CD4-positive, alpha-beta memory T cell (primary cell): ENCODE measurements at regions not wholly inside any gene's neighbourhood (a gene's known extent, or its start where the extent isn't known, plus 50 kb on each side); places are given as distances from the start of the nearest gene placed in this dataset.

Experiments used
- CTCF ChIA-PET: fragments of 350-600 bp; sonication (Branson Sonifier 250); formaldehyde crosslinking; loops from one replicate; lab custom pipeline; 2021; ENCODE audit warnings: inconsistent platforms; ENCODE audit not compliant: partially characterized antibody; lab: Charles Lee
- POLR2A ChIA-PET: fragments of 350-600 bp; sonication (Branson Sonifier 250); formaldehyde crosslinking; loops from one replicate; lab custom pipeline; 2021; ENCODE audit not compliant: partially characterized antibody; lab: Charles Lee
- DNase-seq, 5 donors: peaks; one replicate each; pipeline versions ENCODE4 v3.0.0 to v3.0.0-alpha.2; 2020 to 2022; ENCODE audit warnings: mixed read lengths in 1 of 5
- H3K27ac ChIP-seq: one replicate; pipeline ENCODE4 v1.7.0; 2013; ENCODE audit warnings: low read depth, low read length
- H3K27me3 ChIP-seq: 2 replicates; pipeline ENCODE4 v1.7.0; 2013; ENCODE audit warnings: mild to moderate bottlenecking, low read length, moderate library complexity; ENCODE audit not compliant: insufficient read depth
- H3K36me3 ChIP-seq: 2 replicates; pipeline ENCODE4 v1.7.0; 2013; ENCODE audit warnings: mild to moderate bottlenecking, low read length, moderate library complexity; ENCODE audit not compliant: insufficient read depth
- H3K4me1 ChIP-seq: 2 replicates; pipeline ENCODE4 v1.7.0; 2013; ENCODE audit warnings: mild to moderate bottlenecking, low read length, moderate library complexity; ENCODE audit not compliant: insufficient read depth
- H3K4me3 ChIP-seq, 2 donors: one replicate each; pipeline ENCODE4 v1.7.0; 2013; ENCODE audit warnings: low read length in 2 of 2, mild to moderate bottlenecking in 1 of 2
- H3K9me3 ChIP-seq, 2 donors: one replicate each; pipeline ENCODE4 v1.7.0; 2013; ENCODE audit warnings: low read length in 2 of 2, control low read depth in 1 of 2; ENCODE audit not compliant: control insufficient read depth in 1 of 2
- H3K27ac Mint-ChIP-seq, 7 donors: one replicate each; pipeline ENCODE4 v1.8.0; 2020 to 2021; ENCODE audit warnings: mixed read lengths in 7 of 7, mild to moderate bottlenecking in 6 of 7, inconsistent platforms in 3 of 7, moderate library complexity in 3 of 7
- H3K27me3 Mint-ChIP-seq, 2 donors: one replicate each; pipeline ENCODE4 v1.8.0; 2020 to 2021; ENCODE audit warnings: mixed read lengths in 2 of 2
- H3K36me3 Mint-ChIP-seq, 2 donors: one replicate each; pipeline ENCODE4 v1.8.0; 2020 to 2021; ENCODE audit warnings: mixed read lengths in 2 of 2, inconsistent platforms in 1 of 2, mild to moderate bottlenecking in 1 of 2
- H3K4me1 Mint-ChIP-seq, 4 donors: one replicate each; pipeline ENCODE4 v1.8.0; 2020 to 2021; ENCODE audit warnings: mixed read lengths in 4 of 4, mild to moderate bottlenecking in 1 of 4
- H3K4me3 Mint-ChIP-seq, 8 donors: one replicate each; pipeline ENCODE4 v1.8.0; 2020 to 2021; ENCODE audit warnings: mixed read lengths in 8 of 8, mild to moderate bottlenecking in 7 of 8, moderate library complexity in 6 of 8, inconsistent platforms in 3 of 8
- H3K9me3 Mint-ChIP-seq, 8 donors: one replicate each; pipeline ENCODE4 v1.8.0; 2020 to 2021; ENCODE audit warnings: mixed read lengths in 8 of 8, mild to moderate bottlenecking in 5 of 8, inconsistent platforms in 3 of 8, moderate library complexity in 1 of 8
- intact Hi-C: fragments of 100-400 bp; cut with micrococcal nuclease; formaldehyde crosslinking; loops from one replicate; pipeline ENCODE4 v1.15.1; 2023

DNA sequence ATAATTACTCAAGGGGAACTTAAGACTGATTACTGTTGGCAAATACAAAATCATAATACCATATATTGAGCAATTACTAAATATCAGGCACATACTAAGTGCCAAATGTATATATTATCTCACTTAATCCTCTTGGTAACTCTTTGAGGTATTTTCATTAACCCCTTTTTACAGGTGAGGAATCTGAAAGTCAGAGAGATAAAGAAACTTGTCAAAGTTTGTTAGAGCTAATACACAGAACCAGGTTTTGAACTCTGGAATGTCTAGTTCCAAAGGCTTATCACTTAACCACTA lies 80.3 kb downstream of the LLPH start:
- H3K4me1 ChIP-seq = no peaks in the 10 kb centered on the region
- no peak overlapping the region for H3K4me3 ChIP-seq
- H3K27me3 Mint-ChIP-seq = peaks cover 1 to 8% of the 10 kb centered on the region in 2 donors
- peaks cover 0 to 2% (median 0%) of the 10 kb centered on the region in 8 donors for H3K9me3 Mint-ChIP-seq
- no peaks in the 10 kb centered on the region for H3K9me3 ChIP-seq
- intact Hi-C loops = no loop called here
- H3K4me1 Mint-ChIP-seq = no peaks in the 10 kb centered on the region
- no peak overlapping the region for H3K4me3 Mint-ChIP-seq
- DNase-seq = no peak
- ChIA-PET CTCF (no interaction called here), POLR2A (no interaction called here)
- no peaks in the 10 kb centered on the region for H3K36me3 Mint-ChIP-seq
- H3K27ac Mint-ChIP-seq = no peak overlapping the region
- H3K36me3 ChIP-seq = no peaks in the 10 kb centered on the region
- no peaks in the 10 kb centered on the region for H3K27me3 ChIP-seq
- H3K27ac ChIP-seq = no peak overlapping the region

DNA sequence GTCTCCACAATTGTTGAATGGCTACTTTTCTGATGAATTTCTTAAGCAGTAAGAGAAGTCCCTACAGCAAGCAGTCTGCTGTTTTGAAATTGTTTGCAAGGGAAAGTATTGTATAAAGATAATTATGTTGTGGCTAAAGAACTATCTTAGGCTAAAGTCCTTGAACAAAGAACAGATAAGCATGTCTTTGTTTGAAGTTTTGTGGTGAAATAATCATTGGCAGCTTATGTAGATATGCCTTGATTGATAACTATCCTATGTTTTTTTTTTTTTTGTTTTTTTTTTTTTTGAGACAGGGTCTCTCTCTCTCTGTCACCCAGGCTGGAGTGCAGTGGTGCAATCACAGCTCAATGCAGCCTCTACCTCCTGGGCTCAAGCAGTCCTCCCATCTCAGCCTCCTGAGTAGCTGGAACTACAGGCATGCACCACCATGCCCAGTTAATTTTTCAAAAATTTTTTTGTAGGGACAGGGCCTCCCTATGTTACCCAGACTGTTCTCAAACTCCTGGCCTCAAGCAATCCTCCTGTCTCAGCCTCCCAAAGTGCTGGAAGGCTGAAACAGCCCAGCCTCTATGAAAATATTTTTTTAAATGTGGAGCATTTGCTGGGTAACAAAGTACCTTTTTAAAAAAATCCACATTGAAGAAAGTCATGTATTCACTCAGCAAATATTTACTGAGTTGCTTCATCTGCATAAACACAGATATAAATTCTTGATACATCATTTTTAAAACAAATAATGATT lies 80.8 kb downstream of the LLPH start:
- Mint-ChIP-seq H3K36me3 (no peaks in the 10 kb centered on the region), H3K4me3 (no peak overlapping the region), H3K4me1 (no peaks in the 10 kb centered on the region), H3K9me3 (peaks cover 0 to 2% (median 0%) of the 10 kb centered on the region in 8 donors), H3K27ac (no peak overlapping the region), H3K27me3 (peaks cover 1 to 8% of the 10 kb centered on the region in 2 donors)
- Histone ChIP-seq H3K4me3 (no peak overlapping the region), H3K36me3 (no peaks in the 10 kb centered on the region), H3K27ac (no peak overlapping the region), H3K9me3 (no peaks in the 10 kb centered on the region), H3K27me3 (no peaks in the 10 kb centered on the region), H3K4me1 (no peaks in the 10 kb centered on the region)
- ChIA-PET POLR2A (no interaction called here), CTCF (no interaction called here)
- no peak for DNase-seq
- intact Hi-C loops = no loop called here

DNA sequence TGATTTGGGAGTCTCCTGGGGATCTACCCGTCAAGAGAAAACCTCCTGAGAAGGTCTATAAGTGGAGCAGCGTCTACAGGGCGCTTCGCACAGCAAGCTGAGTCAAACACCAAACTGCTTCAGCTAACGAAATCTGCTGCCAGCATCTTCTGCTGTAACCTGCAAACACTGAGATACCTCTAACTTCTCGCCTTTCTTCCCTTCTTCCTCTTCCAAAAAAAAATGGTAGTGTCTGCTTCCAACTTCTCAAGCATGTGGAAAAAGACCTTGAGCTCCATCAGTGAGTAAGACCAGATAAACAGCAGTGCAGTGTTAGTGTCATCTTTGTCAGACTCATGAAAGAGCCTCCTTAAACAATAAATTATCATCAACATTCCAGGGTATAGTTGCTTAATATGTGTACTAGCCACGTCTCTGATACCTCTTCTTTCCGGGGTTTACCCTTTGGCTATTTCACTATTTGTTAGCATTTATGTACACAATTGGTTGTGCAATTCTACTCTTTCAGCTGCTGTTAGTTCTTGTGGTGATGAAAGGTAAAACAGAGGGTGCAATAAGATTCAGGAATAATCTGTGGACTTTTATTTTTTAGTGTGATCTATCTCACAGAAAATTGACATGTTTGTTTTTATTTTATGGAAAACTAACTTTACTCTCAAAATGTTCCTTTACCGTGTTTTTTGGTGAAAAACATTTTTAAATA lies 81.6 kb downstream of the LLPH start:
- intact Hi-C loops = no loop called here
- H3K27ac Mint-ChIP-seq = no peak overlapping the region
- H3K9me3 ChIP-seq = no peaks in the 10 kb centered on the region
- no peak for DNase-seq
- peaks cover 1 to 8% of the 10 kb centered on the region in 2 donors for H3K27me3 Mint-ChIP-seq
- no peaks in the 10 kb centered on the region for H3K36me3 ChIP-seq
- H3K4me3 ChIP-seq = no peak overlapping the region
- no peak overlapping the region for H3K27ac ChIP-seq
- no peaks in the 10 kb centered on the region for H3K36me3 Mint-ChIP-seq
- H3K9me3 Mint-ChIP-seq = peaks cover 0 to 2% (median 0%) of the 10 kb centered on the region in 8 donors
- H3K4me1 Mint-ChIP-seq = no peaks in the 10 kb centered on the region
- no peaks in the 10 kb centered on the region for H3K27me3 ChIP-seq
- POLR2A ChIA-PET = no interaction called here
- CTCF ChIA-PET = no interaction called here
- H3K4me3 Mint-ChIP-seq = no peak overlapping the region
- no peaks in the 10 kb centered on the region for H3K4me1 ChIP-seq

DNA sequence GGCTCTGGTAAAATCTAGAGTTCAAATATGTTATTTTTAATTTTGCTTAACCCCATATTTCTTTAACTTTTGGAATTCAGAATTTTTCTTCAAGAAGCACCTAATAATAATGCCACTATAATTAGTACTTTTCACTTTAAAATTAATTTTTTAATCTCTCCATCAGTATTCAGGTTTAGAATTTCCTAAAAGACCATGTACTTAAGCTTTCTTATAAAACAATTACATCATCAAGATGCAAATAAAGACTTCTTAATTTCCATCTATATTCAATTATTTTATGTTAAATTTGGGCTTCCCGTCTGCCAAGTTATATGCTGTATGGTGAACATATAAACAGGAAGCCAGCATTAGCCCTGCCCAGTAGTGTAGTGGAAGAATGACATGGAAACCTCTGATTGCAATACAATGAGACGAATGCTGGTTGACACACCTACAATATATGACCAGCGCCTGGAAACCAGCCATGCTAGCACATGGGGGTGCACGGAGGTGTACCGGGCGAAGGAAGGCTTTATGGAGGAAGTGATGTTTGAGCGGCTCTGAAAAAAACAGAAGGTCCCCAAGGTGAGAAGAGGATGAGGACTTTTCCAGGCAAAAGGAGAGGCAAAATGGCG lies 82.2 kb downstream of the LLPH start:
- peaks cover 3 to 5% of the 10 kb centered on the region in 2 donors for H3K27me3 Mint-ChIP-seq
- Histone ChIP-seq H3K27me3 (no peaks in the 10 kb centered on the region), H3K4me3 (no peak overlapping the region), H3K27ac (no peak overlapping the region), H3K9me3 (no peaks in the 10 kb centered on the region), H3K4me1 (no peaks in the 10 kb centered on the region), H3K36me3 (no peaks in the 10 kb centered on the region)
- no peak for DNase-seq
- no peak overlapping the region for H3K27ac Mint-ChIP-seq
- H3K36me3 Mint-ChIP-seq = no peaks in the 10 kb centered on the region
- ChIA-PET POLR2A (no interaction called here), CTCF (no interaction called here)
- intact Hi-C loops = no loop called here
- H3K9me3 Mint-ChIP-seq = peaks cover 0 to 2% (median 0%) of the 10 kb centered on the region in 8 donors
- H3K4me3 Mint-ChIP-seq = no peak overlapping the region
- no peaks in the 10 kb centered on the region for H3K4me1 Mint-ChIP-seq

DNA sequence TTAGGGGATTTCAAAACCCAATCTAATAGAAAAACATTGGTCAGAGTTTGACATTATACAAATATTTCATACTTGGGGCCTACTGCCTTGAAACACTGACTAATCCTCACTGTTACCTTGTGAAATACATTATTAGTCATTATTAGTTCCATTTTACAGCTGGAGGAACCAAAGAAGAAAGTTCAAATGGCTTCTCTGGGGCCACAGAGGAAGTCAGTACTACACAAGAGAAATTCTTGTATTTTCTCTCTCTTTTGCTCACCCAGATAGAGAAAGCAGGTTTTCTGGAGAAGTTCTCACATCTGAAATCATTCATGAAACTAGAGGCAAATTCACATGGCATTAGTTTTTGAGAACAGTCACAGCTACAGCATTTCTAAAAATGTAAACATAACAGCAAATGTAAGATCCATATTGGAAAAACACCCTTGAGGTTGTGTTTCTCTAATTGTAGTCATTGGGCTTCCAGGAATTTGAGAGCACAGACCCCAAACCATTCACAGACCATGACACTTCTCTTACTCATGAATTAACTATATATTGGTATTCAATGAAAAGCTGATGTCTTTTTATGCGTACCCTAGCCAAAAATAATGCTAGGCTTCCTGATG lies 83.0 kb downstream of the LLPH start:
- no peaks in the 10 kb centered on the region for H3K4me1 Mint-ChIP-seq
- H3K4me3 ChIP-seq = no peak overlapping the region
- no peak overlapping the region for H3K4me3 Mint-ChIP-seq
- CTCF ChIA-PET = no interaction called here
- no peaks in the 10 kb centered on the region for H3K36me3 Mint-ChIP-seq
- no peaks in the 10 kb centered on the region for H3K9me3 ChIP-seq
- H3K27me3 Mint-ChIP-seq = peaks cover 5% of the 10 kb centered on the region in 2 donors
- POLR2A ChIA-PET = no interaction called here
- intact Hi-C loops = no loop called here
- H3K4me1 ChIP-seq = no peaks in the 10 kb centered on the region
- peaks cover 0 to 2% (median 0%) of the 10 kb centered on the region in 8 donors for H3K9me3 Mint-ChIP-seq
- no peaks in the 10 kb centered on the region for H3K36me3 ChIP-seq
- no peak overlapping the region for H3K27ac ChIP-seq
- DNase-seq = no peak
- H3K27me3 ChIP-seq = no peaks in the 10 kb centered on the region
- H3K27ac Mint-ChIP-seq = no peak overlapping the region

DNA sequence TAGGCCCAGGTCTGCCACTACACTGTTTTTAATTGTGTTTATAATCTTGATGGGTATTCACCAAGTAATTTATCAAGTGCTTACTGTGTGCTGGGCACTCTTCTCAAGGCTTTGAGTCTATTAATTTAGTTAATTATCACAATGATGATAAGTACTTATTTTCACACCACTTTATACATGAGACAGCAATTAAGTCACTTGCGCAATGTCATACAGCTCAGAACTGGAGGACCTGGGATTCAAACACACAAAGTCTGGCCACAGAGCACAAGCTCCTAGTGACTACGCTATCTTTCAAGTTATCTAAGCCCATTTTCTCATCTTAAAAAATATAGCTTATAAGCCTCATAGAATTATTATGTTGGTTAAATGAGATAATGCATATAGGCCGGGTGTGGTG lies 85.0 kb downstream of the LLPH start:
- H3K4me3 ChIP-seq = no peak overlapping the region
- no peaks in the 10 kb centered on the region for H3K4me1 ChIP-seq
- ChIA-PET POLR2A (no interaction called here), CTCF (no interaction called here)
- no peak overlapping the region for H3K27ac ChIP-seq
- H3K4me1 Mint-ChIP-seq = no peaks in the 10 kb centered on the region
- H3K4me3 Mint-ChIP-seq = no peak overlapping the region
- H3K27ac Mint-ChIP-seq = no peak overlapping the region
- H3K9me3 Mint-ChIP-seq = peaks cover 0 to 2% (median 0%) of the 10 kb centered on the region in 8 donors
- intact Hi-C loops = no loop called here
- no peaks in the 10 kb centered on the region for H3K36me3 ChIP-seq
- no peaks in the 10 kb centered on the region for H3K27me3 ChIP-seq
- H3K27me3 Mint-ChIP-seq = peaks cover 9 to 12% of the 10 kb centered on the region in 2 donors
- H3K9me3 ChIP-seq = no peaks in the 10 kb centered on the region
- no peak for DNase-seq
- H3K36me3 Mint-ChIP-seq = no peaks in the 10 kb centered on the region

DNA sequence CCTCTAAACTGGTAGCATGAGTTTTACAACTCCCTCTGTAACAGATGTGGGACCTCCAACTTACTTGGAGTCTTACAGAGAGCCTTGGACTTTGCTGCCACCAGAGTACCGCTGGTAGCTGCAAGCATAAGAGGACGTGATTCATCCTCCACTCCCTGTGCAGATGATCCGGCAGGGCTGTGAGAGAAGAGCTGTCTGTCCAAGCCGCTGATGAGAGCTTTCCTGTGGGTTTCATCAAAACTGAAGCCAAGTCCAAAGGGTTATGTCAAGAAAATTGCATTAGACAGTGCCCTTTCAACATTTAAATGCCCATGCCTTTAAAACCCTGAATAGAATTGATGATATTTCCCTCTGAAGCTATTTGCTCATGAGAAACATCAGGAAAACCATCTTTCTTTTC lies 85.8 kb downstream of the LLPH start:
- Mint-ChIP-seq H3K27ac (no peak overlapping the region), H3K9me3 (peaks cover 0 to 2% (median 0%) of the 10 kb centered on the region in 8 donors), H3K36me3 (no peaks in the 10 kb centered on the region), H3K4me3 (no peak overlapping the region), H3K4me1 (no peaks in the 10 kb centered on the region), H3K27me3 (peaks cover 14 to 15% of the 10 kb centered on the region in 2 donors)
- Histone ChIP-seq H3K9me3 (no peaks in the 10 kb centered on the region), H3K36me3 (no peaks in the 10 kb centered on the region), H3K27ac (no peak overlapping the region), H3K4me1 (no peaks in the 10 kb centered on the region), H3K27me3 (no peaks in the 10 kb centered on the region), H3K4me3 (no peak overlapping the region)
- no peak for DNase-seq
- ChIA-PET CTCF (no interaction called here), POLR2A (no interaction called here)
- intact Hi-C loops = no loop called here
